ENCODE measurements at regions not wholly inside any gene's neighbourhood (a gene's known extent, or its start where the extent isn't known, plus 50 kb on each side); places are given as distances from the start of the nearest gene placed in this dataset.
A peak's percentile ranks its signal among the peaks of the same experiment; 100 is the strongest.
"Not testable (repeated sequence)": the region's sequence is repeated elsewhere in the genome, so short reads cannot be mapped to it uniquely, and the experiment has no call there.

DNA sequence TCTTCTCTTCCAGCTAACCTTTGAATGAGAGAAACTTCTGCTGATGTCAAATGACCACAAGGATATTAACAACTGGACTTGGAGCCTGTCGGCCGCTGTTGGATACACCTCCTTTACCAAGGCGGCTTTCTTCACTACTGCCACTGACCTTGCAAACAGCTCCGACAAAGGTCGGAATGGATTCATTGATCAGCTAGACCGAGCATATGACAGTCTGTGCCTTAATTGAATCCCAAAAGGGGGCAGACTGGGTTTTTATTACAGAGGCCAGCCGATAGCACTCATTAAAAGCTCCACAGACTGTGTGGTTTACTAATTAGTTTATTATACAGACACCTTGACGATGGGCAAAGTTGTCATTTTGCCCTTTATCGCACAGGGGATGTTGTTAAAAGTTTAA lies 394.5 kb downstream of the RERGL start:
- no peak for DNase-seq

DNA sequence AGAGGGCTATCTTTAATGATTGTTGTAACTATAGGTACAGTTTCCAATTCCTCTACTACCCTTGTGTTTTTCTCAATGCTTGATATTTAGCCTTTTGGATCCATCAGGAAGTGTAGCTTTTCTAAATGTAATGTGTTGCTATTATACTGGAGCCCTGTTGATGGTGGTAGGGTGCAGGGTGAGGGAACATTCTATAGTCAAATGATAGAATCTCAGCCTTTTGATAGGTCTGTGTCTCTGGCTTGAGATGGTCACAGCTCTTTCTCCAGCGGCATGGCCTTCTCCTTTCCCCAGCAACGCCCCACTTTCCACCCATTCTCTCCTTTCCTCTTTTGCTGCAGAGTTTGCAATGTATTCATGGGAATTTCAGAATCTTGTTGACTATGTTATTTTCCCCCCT lies 398.6 kb downstream of the RERGL start:
- DNase-seq: no peak

DNA sequence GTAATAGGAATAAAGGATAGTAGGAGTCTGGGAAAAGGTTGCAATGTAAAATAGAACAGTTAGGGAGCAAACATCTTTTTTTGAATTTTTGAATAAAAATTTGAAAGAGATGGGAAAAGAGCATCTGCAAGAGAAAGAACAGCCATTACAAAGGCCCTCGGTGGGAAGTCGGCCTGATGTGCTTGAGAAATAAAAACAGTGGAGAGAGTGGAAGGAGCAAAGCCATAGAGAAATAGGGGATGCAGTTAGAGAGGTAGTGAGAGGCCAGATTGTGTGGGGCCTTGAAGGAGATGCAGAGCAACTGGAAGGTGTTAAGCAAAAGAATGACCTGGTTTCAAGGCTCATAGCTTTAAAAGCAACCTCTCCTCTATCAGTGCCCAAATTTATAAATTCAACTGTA lies 409.8 kb downstream of the RERGL start:
- no peak for DNase-seq

DNA sequence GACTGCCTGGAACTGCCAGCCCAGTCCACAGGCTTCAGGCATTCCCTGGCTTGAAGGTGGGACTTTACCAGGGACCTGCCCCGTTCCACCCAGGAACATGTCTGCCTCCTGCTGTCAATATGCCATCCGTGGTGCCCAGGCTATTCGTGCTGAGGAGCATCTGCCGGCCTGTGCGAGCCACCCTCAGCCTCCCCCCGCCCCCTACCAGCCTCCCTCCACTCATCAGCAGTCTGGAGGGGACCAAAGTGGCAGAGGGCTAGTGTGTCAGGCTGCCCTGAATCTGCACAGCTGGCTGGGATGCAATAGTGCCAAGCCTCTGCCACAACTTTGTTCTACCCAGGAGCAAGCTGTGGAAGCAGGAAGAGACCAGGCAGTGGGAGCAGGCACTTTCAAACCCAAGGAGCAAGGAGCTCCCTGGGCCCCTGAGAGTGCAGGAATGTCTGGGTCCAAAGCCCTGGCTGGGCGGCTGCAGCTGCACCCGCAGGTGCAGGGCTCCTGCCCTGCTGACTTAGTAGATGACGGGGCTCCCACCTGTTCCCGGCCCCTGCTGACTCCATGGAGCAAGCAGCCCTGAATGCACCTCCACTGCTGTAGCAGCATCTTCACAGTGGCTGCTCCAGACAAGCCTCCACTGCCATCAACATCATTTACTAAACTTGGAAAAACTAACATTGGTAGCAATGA lies 423.2 kb downstream of the RERGL start:
- DNase-seq: no peak

DNA sequence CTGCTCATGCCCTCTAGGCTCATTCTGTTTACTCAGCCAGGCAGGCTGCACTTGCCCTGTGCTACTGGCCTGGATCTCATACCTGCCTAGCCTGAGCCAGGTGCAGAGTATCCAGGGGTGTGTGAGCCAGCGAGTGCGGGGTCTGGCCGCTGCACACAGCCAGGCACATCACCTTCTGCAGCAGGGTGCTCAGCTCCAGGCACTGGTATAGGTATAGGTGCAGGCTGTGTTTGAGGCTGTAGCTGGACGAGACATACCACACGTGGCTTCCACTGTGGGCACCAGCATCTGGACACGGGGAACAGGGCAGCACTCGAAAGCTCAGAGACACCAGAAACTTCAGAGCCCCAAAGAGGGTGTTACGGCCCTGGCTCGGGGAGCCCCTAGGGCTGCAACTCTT lies 424.2 kb downstream of the RERGL start:
- no peak for DNase-seq

DNA sequence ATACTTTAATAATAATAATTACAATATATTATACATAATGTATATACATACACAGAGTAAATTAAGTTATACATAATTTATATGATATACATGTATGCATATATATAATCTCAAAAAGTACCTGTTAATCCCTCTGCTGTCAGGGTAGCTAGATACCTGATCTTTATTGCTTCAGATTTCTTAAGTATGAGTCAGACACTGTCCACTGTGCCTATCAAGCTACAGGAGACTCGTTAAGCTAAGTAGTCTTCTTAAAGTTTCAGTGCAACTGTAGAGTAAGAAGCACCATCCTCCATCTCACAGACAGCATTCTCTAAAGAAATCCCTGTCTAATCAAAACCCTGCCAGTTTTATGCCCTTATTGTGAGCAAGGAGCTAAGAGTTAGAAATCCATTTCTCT lies 428.7 kb downstream of the RERGL start:
- DNase-seq: no peak

DNA sequence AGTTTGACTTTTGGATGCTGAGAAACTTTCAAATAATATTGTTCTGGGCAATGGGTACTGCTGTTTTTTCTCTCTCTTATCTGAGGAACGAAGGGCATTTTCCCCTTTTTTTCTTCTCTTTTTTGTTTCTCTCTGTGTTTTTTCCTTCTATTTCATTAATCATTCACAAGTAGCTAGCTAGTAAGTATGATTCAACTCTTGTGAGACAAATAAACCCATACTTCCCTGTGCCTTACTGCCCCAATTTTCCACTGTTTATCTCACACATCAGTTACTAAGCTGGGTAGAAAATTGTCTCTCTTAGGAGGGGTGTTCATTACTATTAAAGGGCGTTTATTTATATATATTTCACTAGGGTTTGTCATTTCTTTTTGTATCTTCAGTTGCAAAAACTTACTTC lies 437.6 kb downstream of the RERGL start:
- no peak for DNase-seq

DNA sequence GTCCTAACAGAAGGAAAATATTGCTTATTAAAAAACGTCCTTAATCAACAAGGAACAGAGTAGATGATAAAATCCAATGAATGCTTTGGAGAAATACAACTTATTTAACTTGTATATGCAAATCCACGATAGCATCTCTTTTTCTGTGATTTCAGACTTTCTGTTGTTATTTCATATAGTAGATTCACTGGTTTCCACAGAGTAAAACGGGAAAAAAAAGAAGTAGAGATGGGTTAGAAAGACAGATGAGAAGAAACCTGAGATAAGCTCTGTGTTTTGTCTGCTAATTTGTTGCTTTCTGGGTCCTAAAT lies 447.7 kb downstream of the RERGL start:
- no peak for DNase-seq

DNA sequence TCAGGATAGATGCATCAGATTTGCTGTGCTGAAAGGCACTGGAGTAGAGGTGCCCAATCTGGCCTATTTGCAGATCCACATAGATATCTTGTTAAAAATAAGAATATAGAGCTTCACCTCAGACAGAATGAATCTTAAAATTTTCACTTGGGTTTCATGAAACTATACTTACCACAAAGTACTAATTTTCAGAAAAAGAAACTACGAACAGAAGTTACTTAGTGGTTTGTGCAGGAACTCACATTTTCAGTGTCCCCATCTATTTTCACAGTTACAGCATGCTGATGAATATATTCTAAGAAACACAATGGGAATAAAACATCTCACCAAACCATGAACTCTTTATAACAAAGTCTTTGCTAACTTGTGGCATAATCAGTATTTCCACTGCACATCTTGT lies 449.4 kb downstream of the RERGL start:
- DNase-seq: no peak

DNA sequence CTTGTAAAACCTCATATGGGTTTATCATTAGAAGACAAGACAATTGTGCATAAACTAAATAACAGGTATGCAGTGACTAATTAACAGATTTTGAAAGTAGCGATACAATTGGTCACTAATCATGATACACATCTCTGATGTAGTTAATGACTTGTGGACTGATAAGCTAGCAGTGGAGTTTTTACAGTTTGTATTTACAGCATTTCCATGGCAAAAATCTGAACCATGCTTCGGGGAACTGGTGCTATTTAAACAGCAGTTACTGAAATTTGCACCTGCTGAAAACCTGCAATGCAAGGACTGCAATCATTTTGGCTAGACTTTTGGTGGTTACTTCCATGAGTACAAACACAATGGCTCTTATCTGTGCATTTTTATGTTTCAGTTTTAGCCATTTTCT lies 471.2 kb downstream of the RERGL start:
- no peak for DNase-seq

DNA sequence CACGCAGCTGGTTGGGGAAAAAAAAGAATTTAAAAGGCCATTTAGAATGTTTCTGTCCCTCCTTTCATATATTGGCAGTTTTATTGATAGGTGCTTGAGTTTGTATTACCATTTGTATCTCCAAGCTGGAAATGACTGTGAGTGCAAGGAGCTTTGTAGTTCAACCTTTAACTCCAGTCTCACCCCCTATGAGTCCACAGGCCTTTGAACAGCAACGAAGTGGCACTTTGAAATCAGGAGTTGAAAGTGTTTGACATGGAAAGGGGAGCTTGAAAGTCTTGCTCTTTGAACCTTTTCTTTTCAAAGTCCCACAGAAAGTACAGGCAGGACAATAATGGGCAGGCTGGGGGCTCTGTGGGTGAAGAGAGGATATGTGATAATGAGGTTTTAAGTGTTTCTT lies 480.3 kb downstream of the RERGL start:
- DNase-seq: no peak

DNA sequence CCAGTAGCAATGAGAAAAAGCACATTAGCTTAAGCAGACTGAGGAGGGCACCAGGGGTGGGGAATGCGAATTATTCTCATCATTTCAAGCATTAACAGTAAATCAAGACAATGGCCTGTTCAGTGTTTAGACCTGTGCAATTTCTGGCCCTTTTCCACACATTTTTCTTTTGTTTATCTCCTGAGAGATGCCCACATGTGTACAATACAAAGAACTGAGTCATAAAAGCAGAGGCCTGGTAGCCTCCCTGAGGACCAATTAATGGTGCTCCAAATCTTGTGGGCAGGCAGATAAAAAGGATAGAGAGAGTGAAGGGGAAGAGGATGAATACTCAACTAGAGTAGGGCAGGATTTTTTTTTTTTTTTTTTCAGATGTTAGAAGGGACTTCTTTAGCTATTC lies 480.8 kb downstream of the RERGL start:
- DNase-seq: no peak

DNA sequence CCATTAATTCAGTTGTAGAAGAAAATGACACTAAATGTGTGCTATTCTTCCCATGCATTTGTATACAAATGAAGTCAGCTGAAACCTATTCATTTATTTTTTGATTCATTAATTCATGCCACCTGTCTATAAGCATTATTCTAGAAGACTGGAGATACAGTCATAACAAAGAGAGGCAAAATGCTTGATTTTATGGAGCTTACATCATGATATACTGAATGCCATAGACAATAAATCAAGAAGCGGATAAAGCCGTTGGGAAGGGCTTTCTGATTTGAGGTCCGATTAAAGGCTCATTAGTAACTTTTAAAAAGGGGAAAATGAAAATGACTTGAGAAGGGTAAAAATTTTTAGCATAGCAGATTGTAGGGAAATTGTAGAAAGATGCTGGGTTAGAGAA lies 494.9 kb downstream of the RERGL start:
- no peak for DNase-seq

DNA sequence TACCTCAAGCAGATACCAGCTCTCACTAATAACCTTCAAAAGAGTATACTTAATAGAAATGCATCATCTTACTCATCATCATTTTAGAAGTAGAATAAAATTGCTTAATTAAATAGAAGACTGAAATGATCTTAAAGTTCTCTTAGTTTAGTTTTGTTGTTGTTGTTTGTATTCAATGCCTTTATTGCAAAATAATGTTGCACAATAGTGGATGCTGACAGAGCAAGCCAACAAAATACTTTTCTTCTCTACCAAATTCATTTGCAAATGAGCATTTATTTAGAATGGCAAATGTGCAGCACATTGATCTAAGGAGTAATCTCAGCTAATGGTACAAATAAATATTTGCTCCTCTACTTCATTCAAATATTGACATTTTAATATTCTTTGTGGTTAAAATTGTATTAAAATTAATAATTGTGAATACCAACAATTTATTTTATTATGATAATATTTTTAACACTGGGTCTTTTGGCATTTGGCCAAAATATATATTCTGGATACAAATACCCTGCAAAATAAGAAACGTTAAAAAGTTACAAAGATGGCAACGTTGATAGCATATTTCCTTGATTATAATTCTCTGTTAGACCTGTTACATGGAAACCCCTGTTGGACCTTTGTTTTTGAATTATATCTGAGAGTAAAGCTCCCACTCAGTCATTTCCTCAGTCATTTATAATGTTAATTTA lies 496.1 kb downstream of the RERGL start:
- DNase-seq: no peak

DNA sequence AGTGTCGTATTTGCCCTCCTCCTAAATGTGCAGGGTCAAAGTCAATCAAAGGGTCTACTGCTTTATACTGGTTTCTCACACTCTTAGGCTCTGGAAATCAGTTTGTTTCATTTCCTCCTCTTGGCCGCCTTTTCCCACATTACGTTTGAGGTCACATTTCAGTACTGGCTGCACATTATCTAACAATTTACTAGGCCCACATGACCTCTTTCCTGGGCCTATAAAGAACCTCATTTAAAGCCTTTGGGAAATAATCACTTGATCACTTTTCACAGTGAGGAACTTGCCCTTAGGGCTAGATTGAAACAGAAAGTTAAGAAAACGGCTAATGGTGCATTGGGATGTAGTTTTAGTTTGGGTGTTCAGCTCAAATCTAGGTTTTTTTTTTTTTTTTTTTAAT lies 497.5 kb downstream of the RERGL start:
- DNase-seq: no peak

DNA sequence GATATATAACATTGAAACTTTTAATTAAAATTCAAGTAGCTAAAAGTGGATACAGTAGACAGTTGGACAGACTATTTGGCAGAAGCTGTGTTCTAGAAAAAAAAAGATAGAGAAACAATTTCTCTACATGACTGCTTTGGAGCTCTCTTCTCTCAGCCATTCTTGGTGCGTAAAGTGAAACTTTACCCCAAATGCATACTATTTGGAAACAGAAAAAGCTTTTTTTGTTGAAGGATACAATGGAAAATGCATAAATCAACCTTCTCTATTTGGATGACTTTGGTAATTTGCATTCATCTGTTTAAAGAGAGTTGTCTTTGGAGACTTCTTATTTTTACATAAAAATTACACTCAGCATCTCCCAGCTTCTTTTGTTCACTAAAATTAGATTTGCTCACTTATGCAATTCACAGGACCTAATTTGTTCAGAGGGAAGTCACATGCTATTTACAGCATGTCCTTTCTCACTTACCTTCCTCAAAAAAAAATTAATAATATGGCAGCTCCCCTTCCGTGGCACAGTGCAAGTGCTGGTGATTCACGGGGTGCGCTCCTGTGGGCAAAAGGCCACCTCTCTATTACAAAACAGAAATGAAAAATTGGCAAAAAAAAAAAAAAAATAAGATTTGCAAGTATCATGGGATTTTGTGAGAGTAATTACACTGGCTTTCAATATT lies 498.9 kb downstream of the RERGL start:
- DNase-seq: no peak

DNA sequence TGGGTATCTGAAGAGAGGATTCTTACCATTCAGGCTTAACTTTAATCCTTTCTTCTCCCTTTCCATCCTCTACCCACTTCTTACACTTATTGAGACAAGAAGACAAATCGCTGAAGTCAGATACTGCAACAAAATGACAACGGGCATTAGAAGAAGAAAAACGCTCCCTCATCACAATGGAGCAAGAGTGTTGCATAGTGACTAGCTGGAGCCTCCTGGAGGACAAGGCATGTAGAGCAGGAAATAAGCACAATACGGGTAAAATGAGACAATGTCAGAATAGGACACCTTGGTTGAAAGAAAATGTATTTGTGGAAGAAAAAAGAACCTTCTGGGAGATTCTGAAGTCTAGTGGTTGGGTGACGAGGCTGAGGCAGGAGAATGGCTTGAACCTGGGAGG lies 501.0 kb downstream of the RERGL start:
- DNase-seq: peak; percentile 0

DNA sequence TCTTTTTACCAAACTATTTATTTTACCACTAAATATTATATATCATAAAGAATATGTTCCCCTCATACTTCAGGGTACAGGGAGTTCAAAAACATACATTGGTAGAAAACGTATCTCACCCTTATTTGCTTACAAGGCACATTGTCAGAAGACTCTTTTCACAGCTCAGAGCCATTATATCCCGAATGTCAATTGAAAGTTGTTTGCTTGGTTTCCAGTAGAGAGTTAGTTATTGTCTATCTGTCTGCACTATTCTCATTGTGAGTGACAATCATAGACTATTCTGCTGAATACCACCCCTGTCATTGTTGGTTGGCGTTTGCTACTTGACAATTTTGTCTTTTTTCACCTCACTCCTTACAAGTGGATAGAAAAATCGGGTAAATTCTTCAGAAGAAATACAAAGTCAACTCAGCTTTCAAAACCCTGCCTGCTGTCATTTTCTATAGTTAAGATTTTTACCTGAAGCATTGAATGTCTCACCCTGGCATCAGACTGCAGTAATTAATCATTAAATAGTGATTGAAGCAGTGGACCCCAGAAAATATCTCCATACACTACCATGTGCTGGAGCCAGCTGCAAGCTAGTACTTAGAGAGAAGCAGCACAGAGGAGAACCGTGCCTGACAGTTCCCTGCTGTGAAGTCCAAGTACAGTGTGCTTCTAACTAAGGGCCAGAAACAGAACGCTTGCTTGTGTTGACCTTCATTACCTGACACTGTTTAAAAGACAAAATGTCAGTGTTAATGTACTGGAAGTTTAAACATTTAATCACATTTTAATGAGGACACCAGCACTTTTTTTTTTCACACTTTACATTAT lies 510.6 kb downstream of the RERGL start:
- DNase-seq: no peak

DNA sequence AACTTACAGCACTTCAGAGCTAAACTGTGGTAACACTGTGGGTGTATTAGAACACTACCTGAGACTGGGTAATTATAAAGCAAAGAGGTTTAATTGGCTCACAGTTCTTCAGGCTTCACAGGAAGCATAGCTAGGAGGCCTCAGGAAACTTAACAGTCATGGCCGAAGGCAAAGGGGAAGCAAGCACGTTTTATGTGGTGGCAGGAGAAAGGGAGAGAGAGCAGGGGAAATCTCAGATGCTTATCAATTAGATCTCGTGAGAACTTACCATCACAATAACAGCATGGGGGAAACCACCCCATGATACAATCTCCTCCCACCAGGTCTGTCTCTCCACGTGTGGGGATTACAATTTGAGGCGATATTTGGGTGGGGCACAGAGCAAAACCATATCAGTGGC lies 512.6 kb downstream of the RERGL start:
- DNase-seq: no peak

DNA sequence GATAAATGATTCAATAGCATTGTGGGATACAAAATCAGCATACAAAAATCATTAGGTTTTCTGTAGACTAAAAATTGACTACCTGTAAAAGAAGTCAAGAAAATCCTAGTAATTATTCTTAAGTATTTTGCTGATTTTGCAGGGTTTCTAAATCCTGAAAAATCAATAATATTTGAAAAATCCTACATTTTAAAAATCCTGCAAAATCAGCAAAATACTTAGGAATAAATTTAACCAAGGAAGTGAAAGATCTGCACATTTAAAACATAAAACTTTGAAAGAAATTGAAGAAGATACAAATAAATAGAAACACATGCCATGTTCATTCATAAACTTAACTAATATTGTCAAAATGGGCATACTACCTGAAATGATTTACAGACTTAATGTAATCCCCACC lies 517.7 kb downstream of the RERGL start:
- no peak for DNase-seq

DNA sequence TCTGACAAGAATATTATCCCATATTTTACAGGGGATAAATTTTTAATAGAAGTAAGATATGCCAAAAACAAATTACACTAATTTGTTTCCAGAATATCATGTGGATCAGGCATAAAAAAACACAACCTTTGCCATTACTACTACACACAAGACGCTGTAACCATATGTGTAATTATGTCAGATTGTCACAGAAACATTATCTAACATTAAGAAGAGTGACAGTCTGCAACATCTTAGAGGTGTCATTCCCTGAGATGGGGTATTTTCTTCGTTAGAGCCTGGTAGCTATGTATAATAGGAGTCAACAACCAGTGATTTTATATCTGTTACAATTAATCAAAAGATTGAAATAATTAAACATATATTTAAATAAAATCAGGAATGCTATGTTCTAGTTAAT lies 518.9 kb downstream of the RERGL start:
- no peak for DNase-seq

DNA sequence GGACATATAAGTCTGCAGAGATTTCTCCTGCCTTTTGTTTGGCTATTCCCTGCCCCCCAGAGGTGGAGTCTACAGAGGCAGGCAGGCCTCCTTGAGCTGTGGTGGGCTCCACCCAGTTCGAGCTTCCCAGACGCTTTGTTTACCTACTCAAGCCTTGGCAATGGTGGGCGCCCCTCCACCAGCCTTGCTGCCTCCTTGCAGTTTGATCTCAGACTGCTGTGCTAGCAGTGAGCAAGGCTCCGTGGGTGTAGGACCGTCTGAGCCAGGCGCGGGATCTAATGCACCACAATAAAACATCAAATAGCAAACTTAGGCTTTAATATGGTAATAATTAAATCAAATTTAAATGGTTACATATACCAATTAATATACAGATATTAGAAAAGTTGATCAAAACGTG lies 525.4 kb downstream of the RERGL start:
- DNase-seq: not testable (repeated sequence)

DNA sequence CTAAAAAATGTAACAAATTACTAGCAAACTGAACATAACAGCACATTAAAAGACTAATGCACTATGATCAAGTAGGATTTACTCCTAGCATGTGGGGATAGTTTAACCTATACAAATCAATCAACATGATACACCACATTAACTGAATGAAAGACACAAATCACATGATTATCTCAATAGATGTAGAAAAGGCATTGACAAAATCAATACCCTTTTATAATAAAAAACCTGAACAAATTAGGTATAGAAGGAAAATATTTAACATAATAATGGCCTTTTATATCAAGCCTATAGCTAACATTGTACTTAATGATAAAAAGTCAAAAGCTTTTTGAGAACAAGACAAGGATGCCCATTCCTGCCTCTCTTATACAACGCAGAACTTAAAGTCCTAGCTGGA lies 540.0 kb downstream of the RERGL start:
- DNase-seq: no peak

DNA sequence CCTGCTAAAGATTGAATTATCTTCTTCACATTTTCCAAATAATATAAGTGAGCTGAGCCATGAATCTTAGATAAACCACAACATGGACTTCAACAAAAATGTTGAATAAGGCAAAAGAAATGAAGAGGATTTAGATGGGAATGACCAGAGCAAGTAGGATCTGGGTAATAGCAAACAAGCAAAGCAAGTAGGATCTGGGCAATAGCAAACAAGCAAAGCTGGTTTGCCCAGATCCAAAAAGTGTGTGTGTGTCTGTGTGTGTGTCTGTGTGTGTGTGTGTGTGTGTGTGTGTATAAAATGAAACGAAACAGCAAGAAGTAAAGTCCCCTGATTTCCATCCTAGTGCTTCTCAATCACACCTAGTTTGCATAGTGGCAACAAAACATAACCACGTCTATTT lies 549.1 kb downstream of the RERGL start:
- DNase-seq: no peak
